PC-3 (cell line): ENCODE measurements at regions not wholly inside any gene's neighbourhood (a gene's known extent, or its start where the extent isn't known, plus 50 kb on each side); places are given as distances from the start of the nearest gene placed in this dataset.

Source experiments
- CTCF ChIP-seq: fragments of 300-600 bp; sonication (generic); conservative IDR thresholded peaks from 2 replicates; pipeline ENCODE4 v1.5.1; 2017; ENCODE audit warnings: antibody characterized with exemption, low read depth, mild to moderate bottlenecking, low read length
- EZH2 ChIP-seq: fragments of 300-600 bp; sonication (generic); IDR thresholded peaks from one replicate; pipeline ENCODE4 v1.6.1; 2017; ENCODE audit warnings: antibody characterized with exemption, mild to moderate bottlenecking, low read length; ENCODE audit not compliant: unreplicated experiment
- EZH2phosphoT487 ChIP-seq: fragments of 300-600 bp; sonication (generic); IDR thresholded peaks from 2 replicates; pipeline ENCODE4 v1.6.1; 2018; ENCODE audit warnings: mild to moderate bottlenecking, antibody characterized with exemption, low read length, borderline replicate concordance

GRCh38 chr5:61632064-61632463, 300.0 kb downstream of the ZSWIM6 start:
- no peak for TF ChIP-seq CTCF
- TF ChIP-seq EZH2phosphoT487: no peak
- no peak for TF ChIP-seq EZH2
